GM12891 (cell line): ENCODE measurements at regions not wholly inside any gene's neighbourhood (a gene's known extent, or its start where the extent isn't known, plus 50 kb on each side); places are given as distances from the start of the nearest gene placed in this dataset.

ENCODE experiments used
- PAX5 ChIP-seq: IDR thresholded peaks from 2 replicates; pipeline ENCODE4 v1.6.1; 2011; ENCODE audit warnings: low read length, moderate library complexity, mild to moderate bottlenecking; ENCODE audit not compliant: insufficient read depth, severe bottlenecking
- POLR2A ChIP-seq: IDR thresholded peaks from 2 replicates; pipeline ENCODE4 v1.6.1; 2011; ENCODE audit warnings: low read depth, low read length, control low read depth
- POLR2AphosphoS5 ChIP-seq: IDR thresholded peaks from 2 replicates; pipeline ENCODE4 v1.6.1; 2011; ENCODE audit warnings: low read depth, low read length, control low read depth
- POU2F2 ChIP-seq: IDR thresholded peaks from 2 replicates; pipeline ENCODE4 v1.6.1; 2011; ENCODE audit warnings: low read depth, mild to moderate bottlenecking, control low read depth, low read length, moderate library complexity
- SPI1 ChIP-seq: IDR thresholded peaks from 2 replicates; pipeline ENCODE4 v1.6.1; 2011; ENCODE audit warnings: low read depth, low read length, control low read depth
- TAF1 ChIP-seq: IDR thresholded peaks from 2 replicates; pipeline ENCODE4 v1.6.1; 2011; ENCODE audit warnings: low read depth, low read length, control low read depth

DNA sequence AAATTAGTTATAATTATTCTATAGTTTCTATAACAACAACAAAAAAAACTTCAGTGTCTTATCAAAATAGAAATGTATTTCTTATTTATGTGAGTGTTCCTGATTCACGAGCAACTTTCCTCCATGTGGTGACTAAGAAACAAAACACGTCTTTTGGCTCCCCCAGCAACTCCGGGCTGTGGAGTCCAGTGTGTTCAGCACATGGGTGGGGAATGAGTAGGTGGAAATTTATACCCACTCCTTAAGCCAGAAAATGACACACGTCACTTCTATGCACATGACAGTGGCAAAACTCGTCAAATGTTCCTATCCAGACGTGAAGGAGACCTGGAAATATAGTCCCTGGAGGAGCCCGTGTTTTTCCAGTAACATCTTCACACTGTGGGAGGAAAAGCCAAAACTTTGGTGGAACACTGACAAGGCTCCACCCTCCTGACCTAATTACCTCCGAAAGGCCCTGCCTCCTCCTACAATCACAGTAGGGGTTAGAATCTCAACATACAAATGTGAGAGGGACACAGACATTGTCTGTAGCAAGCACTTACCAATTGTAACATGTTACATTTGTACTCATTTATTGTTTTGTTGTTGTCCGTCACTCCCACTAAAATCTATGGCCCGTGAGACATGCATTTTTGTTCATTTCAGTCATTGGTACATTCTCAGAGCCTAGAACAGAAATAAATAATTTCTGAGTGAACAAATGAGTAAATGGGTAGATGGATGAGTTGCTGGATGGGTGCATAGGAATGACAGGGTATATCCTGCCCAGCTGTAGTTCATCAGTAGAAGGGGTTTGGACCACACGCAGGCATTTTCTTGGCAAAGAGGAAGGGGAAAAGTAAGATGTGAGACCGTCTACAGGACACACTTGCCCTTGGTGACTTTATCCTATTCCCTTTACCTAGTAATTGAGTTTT, 605.8 kb upstream of the TENM3 start:
- TF ChIP-seq POLR2A (no peak), POLR2AphosphoS5 (no peak), TAF1 (no peak), POU2F2 (no peak), SPI1 (no peak), PAX5 (no peak)
